Vagina (tissue), 2 donors: ENCODE measurements at regions not wholly inside any gene's neighbourhood (a gene's known extent, or its start where the extent isn't known, plus 50 kb on each side); places are given as distances from the start of the nearest gene placed in this dataset.

Experiments used
- POLR2AphosphoS5 ChIP-seq, 2 donors: sonication (generic); formaldehyde crosslinking; IDR thresholded peaks; one replicate each; pipeline ENCODE4 v1.9.0; 2017; ENCODE audit warnings: antibody characterized with exemption in 2 of 2, mild to moderate bottlenecking in 2 of 2, low read depth in 1 of 2; ENCODE audit not compliant: insufficient read depth in 1 of 2
- TF ChIP-seq, protein P1 (sequence below), 3 experiments: fragments of 450-650 bp in 2 of 3; fragments of 200-600 bp in 1 of 3; sonication (generic) in 1 of 3; IDR thresholded peaks; one replicate each; pipeline ENCODE4 v1.5.1; 2017 to 2019; ENCODE audit warnings: antibody characterized with exemption in 3 of 3, mild to moderate bottlenecking in 2 of 3, moderate library complexity in 2 of 3

GRCh38 chr6:112927641-112928320 lies 580.7 kb downstream of the RFPL4B start:
- TF ChIP-seq, protein P1, sequence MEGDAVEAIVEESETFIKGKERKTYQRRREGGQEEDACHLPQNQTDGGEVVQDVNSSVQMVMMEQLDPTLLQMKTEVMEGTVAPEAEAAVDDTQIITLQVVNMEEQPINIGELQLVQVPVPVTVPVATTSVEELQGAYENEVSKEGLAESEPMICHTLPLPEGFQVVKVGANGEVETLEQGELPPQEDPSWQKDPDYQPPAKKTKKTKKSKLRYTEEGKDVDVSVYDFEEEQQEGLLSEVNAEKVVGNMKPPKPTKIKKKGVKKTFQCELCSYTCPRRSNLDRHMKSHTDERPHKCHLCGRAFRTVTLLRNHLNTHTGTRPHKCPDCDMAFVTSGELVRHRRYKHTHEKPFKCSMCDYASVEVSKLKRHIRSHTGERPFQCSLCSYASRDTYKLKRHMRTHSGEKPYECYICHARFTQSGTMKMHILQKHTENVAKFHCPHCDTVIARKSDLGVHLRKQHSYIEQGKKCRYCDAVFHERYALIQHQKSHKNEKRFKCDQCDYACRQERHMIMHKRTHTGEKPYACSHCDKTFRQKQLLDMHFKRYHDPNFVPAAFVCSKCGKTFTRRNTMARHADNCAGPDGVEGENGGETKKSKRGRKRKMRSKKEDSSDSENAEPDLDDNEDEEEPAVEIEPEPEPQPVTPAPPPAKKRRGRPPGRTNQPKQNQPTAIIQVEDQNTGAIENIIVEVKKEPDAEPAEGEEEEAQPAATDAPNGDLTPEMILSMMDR (IDR thresholded peaks at IDR 0.05) = no peak
- TF ChIP-seq POLR2AphosphoS5 (IDR thresholded peaks at IDR 0.05; ENCODE audit: insufficient read depth in 1 of 2, low read depth in 1 of 2) = no peak
